WTC11 (cell line): ENCODE measurements at regions not wholly inside any gene's neighbourhood (a gene's known extent, or its start where the extent isn't known, plus 50 kb on each side); places are given as distances from the start of the nearest gene placed in this dataset.
A peak's percentile ranks its signal among the peaks of the same experiment; 100 is the strongest.

ENCODE experiments used
- ATAC-seq: fragments of 200-7000 bp; cut with Tn5 transposase; 2 replicates; pipeline ENCODE4 v1.10.0; 2021; ENCODE audit warnings: mild to moderate bottlenecking, moderate library complexity
- CTCF ChIA-PET: fragments of 300-600 bp; sonication (Branson Sonifier 250); formaldehyde crosslinking; loops from one replicate; lab custom pipeline; 2021; ENCODE audit warnings: antibody characterized with exemption; lab: Charles Lee
- POLR2A ChIA-PET: fragments of 350-600 bp; sonication (Branson Sonifier 250); formaldehyde crosslinking; loops from one replicate; lab custom pipeline; 2021; ENCODE audit warnings: antibody characterized with exemption; lab: Charles Lee
- DNase-seq: peaks from one replicate; pipeline ENCODE4 v3.0.0; 2021; ENCODE audit warnings: low spot score
- H3K27ac Mint-ChIP-seq: 2 replicates; pipeline ENCODE4 v1.8.0; 2021; ENCODE audit warnings: mixed read lengths
- H3K27me3 Mint-ChIP-seq: 2 replicates; pipeline ENCODE4 v1.8.0; 2021; ENCODE audit warnings: low read depth, mild to moderate bottlenecking, moderate library complexity, mixed read lengths
- H3K36me3 Mint-ChIP-seq: 2 replicates; pipeline ENCODE4 v1.8.0; 2021; ENCODE audit warnings: mixed read lengths
- H3K4me1 Mint-ChIP-seq: 2 replicates; pipeline ENCODE4 v1.8.0; 2022; ENCODE audit warnings: mixed read lengths
- H3K4me3 Mint-ChIP-seq: 2 replicates; pipeline ENCODE4 v1.8.0; 2021; ENCODE audit warnings: mild to moderate bottlenecking, moderate library complexity, mixed read lengths
- H3K9me3 Mint-ChIP-seq: 2 replicates; pipeline ENCODE4 v1.8.0; 2021; ENCODE audit warnings: mixed read lengths
- CREM ChIP-seq: sonication (generic); formaldehyde crosslinking; IDR thresholded peaks from 2 replicates; pipeline ENCODE4 v1.8.1; 2022; ENCODE audit warnings: mild to moderate bottlenecking, missing genetic modification reagents, moderate library complexity
- FOXJ3 ChIP-seq: sonication (generic); formaldehyde crosslinking; IDR thresholded peaks from 2 replicates; pipeline ENCODE4 v1.9.0; 2021; ENCODE audit warnings: missing genetic modification reagents, mild to moderate bottlenecking, borderline replicate concordance
- GTF2I ChIP-seq: fragments of 250-450 bp; sonication (Bioruptor Pico); conservative IDR thresholded peaks from 2 replicates; pipeline ENCODE4 v1.4.0; 2021; ENCODE audit warnings: mild to moderate bottlenecking
- IRF2 ChIP-seq: sonication (generic); formaldehyde crosslinking; IDR thresholded peaks from 2 replicates; pipeline ENCODE4 v1.8.0; 2022; ENCODE audit warnings: low read depth, missing genetic modification reagents, borderline replicate concordance
- JAZF1 ChIP-seq: fragments of 250-450 bp; sonication (Bioruptor Pico); IDR thresholded peaks from 2 replicates; pipeline ENCODE4 v1.9.0; 2021; ENCODE audit warnings: moderate library complexity, mild to moderate bottlenecking, inconsistent platforms
- JUN ChIP-seq: sonication (generic); formaldehyde crosslinking; IDR thresholded peaks from 2 replicates; pipeline ENCODE4 v1.8.0; 2023; ENCODE audit warnings: mild to moderate bottlenecking, missing genetic modification reagents
- KAT7 ChIP-seq: sonication (generic); formaldehyde crosslinking; IDR thresholded peaks from 2 replicates; pipeline ENCODE4 v1.8.1; 2023; ENCODE audit warnings: missing genetic modification reagents, mild to moderate bottlenecking, borderline replicate concordance
- RORB ChIP-seq: fragments of 250-450 bp; sonication (Bioruptor Pico); IDR thresholded peaks from 2 replicates; pipeline ENCODE4 v1.9.0; 2021; ENCODE audit warnings: mild to moderate bottlenecking
- ZNF423 ChIP-seq: fragments of 250-450 bp; sonication (Bioruptor Pico); IDR thresholded peaks from 2 replicates; pipeline ENCODE4 v2.1.2; 2022; ENCODE audit warnings: mild to moderate bottlenecking, moderate library complexity
- TF ChIP-seq, protein P1 (sequence below): sonication (generic); formaldehyde crosslinking; IDR thresholded peaks from 2 replicates; pipeline ENCODE4 v1.8.1; 2023; ENCODE audit warnings: mild to moderate bottlenecking, missing genetic modification reagents, borderline replicate concordance
- TF ChIP-seq, protein P2 (sequence below): sonication (generic); formaldehyde crosslinking; conservative IDR thresholded peaks from 2 replicates; pipeline ENCODE4 v1.8.1; 2022; ENCODE audit warnings: mild to moderate bottlenecking, missing genetic modification reagents
- TF ChIP-seq, protein P3 (sequence below): sonication (generic); formaldehyde crosslinking; IDR thresholded peaks from 2 replicates; pipeline ENCODE4 v1.8.1; 2022; ENCODE audit warnings: mild to moderate bottlenecking, missing genetic modification reagents, moderate library complexity, borderline replicate concordance
- TF ChIP-seq, protein P4 (sequence below): sonication (generic); formaldehyde crosslinking; IDR thresholded peaks from 2 replicates; pipeline ENCODE4 v1.8.1; 2022; ENCODE audit warnings: mild to moderate bottlenecking, moderate library complexity, missing genetic modification reagents
- TF ChIP-seq, protein P5 (sequence below): sonication (generic); formaldehyde crosslinking; IDR thresholded peaks from 2 replicates; pipeline ENCODE4 v1.8.1; 2022; ENCODE audit warnings: missing genetic modification reagents, borderline replicate concordance
- TF ChIP-seq, protein P6 (sequence below): fragments of 250-450 bp; sonication (Bioruptor Pico); IDR thresholded peaks from 2 replicates; pipeline ENCODE4 v2.1.2; 2022; ENCODE audit warnings: mild to moderate bottlenecking, moderate library complexity

DNA sequence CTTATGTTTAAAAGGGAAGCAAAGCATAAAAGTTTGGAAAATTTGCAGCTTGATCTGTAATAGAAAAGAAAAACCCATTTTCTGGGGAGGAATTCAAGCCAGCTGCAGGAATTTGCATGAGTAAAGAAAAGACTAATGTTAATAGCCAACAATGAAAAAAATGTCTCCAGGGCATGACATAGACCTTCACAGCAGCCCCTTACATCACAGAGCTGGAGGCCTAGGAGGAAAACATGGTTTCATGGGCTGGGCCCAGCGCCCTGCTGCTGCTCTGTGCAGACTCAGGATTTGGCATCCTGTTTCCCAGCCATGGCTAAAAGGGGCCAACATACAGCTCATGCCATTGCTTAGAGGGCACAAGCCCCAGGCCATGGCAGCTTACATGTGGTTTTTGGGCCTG lies 411.6 kb upstream of the MC4R start (continued):
- TF ChIP-seq, protein P1, sequence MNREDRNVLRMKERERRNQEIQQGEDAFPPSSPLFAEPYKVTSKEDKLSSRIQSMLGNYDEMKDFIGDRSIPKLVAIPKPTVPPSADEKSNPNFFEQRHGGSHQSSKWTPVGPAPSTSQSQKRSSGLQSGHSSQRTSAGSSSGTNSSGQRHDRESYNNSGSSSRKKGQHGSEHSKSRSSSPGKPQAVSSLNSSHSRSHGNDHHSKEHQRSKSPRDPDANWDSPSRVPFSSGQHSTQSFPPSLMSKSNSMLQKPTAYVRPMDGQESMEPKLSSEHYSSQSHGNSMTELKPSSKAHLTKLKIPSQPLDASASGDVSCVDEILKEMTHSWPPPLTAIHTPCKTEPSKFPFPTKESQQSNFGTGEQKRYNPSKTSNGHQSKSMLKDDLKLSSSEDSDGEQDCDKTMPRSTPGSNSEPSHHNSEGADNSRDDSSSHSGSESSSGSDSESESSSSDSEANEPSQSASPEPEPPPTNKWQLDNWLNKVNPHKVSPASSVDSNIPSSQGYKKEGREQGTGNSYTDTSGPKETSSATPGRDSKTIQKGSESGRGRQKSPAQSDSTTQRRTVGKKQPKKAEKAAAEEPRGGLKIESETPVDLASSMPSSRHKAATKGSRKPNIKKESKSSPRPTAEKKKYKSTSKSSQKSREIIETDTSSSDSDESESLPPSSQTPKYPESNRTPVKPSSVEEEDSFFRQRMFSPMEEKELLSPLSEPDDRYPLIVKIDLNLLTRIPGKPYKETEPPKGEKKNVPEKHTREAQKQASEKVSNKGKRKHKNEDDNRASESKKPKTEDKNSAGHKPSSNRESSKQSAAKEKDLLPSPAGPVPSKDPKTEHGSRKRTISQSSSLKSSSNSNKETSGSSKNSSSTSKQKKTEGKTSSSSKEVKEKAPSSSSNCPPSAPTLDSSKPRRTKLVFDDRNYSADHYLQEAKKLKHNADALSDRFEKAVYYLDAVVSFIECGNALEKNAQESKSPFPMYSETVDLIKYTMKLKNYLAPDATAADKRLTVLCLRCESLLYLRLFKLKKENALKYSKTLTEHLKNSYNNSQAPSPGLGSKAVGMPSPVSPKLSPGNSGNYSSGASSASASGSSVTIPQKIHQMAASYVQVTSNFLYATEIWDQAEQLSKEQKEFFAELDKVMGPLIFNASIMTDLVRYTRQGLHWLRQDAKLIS (CRISPR knock-in tag) = no peak
- TF ChIP-seq, protein P2, sequence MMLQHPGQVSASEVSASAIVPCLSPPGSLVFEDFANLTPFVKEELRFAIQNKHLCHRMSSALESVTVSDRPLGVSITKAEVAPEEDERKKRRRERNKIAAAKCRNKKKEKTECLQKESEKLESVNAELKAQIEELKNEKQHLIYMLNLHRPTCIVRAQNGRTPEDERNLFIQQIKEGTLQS (CRISPR knock-in tag) = no peak
- TF ChIP-seq, protein P3, sequence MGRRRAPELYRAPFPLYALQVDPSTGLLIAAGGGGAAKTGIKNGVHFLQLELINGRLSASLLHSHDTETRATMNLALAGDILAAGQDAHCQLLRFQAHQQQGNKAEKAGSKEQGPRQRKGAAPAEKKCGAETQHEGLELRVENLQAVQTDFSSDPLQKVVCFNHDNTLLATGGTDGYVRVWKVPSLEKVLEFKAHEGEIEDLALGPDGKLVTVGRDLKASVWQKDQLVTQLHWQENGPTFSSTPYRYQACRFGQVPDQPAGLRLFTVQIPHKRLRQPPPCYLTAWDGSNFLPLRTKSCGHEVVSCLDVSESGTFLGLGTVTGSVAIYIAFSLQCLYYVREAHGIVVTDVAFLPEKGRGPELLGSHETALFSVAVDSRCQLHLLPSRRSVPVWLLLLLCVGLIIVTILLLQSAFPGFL (CRISPR knock-in tag) = no peak
- TF ChIP-seq RORB (CRISPR knock-in tag) = no peak
- TF ChIP-seq IRF2 (CRISPR knock-in tag) = no peak
- TF ChIP-seq CREM (CRISPR knock-in tag) = no peak
- no peak for TF ChIP-seq JAZF1 (CRISPR knock-in tag)
- no peak for TF ChIP-seq ZNF423 (CRISPR knock-in tag)

DNA sequence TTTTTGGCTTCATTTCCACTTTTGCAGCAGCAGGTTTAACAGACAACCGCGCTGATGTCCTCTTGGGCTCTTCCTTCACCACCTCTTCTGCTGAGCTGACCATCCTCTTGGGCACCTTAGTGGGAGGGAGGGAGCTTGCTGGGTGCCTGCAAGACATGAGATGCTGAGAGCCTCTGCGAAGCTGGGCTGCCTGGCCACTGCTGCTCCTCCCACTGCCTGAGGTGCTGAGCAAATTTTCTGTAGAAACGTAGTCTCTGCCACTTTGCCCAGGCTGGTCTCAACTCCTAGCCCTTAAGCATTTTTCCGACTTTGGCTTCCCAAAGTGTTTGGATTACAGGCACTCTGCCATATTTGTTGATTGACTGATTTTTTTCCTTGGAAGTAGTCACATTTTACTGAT lies 422.2 kb upstream of the MC4R start:
- POLR2A ChIA-PET = no interaction called here
- no peak overlapping the region for H3K27ac Mint-ChIP-seq
- H3K4me3 Mint-ChIP-seq = no peak overlapping the region
- no peak for DNase-seq
- H3K27me3 Mint-ChIP-seq = peaks cover 33% of the 10 kb centered on the region
- peak; percentile 26; the same call in 1 of the 2 replicates for ATAC-seq
- H3K9me3 Mint-ChIP-seq = peaks cover 9% of the 10 kb centered on the region; the same call in 1 of the 2 replicates
- no peaks in the 10 kb centered on the region; the same call in 1 of the 2 replicates for H3K36me3 Mint-ChIP-seq
- TF ChIP-seq GTF2I = no peak
- no peak for TF ChIP-seq KAT7 (CRISPR knock-in tag)
- TF ChIP-seq, protein P3 (CRISPR knock-in tag) = no peak
- TF ChIP-seq, protein P4, sequence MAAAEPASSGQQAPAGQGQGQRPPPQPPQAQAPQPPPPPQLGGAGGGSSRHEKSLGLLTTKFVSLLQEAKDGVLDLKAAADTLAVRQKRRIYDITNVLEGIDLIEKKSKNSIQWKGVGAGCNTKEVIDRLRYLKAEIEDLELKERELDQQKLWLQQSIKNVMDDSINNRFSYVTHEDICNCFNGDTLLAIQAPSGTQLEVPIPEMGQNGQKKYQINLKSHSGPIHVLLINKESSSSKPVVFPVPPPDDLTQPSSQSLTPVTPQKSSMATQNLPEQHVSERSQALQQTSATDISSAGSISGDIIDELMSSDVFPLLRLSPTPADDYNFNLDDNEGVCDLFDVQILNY (CRISPR knock-in tag) = no peak
- TF ChIP-seq, protein P5, sequence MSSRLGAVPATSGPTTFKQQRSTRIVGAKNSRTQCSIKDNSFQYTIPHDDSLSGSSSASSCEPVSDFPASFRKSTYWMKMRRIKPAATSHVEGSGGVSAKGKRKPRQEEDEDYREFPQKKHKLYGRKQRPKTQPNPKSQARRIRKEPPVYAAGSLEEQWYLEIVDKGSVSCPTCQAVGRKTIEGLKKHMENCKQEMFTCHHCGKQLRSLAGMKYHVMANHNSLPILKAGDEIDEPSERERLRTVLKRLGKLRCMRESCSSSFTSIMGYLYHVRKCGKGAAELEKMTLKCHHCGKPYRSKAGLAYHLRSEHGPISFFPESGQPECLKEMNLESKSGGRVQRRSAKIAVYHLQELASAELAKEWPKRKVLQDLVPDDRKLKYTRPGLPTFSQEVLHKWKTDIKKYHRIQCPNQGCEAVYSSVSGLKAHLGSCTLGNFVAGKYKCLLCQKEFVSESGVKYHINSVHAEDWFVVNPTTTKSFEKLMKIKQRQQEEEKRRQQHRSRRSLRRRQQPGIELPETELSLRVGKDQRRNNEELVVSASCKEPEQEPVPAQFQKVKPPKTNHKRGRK (CRISPR knock-in tag) = no peak
- no peak for TF ChIP-seq ZNF423 (CRISPR knock-in tag)
- no peak for TF ChIP-seq FOXJ3 (CRISPR knock-in tag)
- no peak for TF ChIP-seq JUN (CRISPR knock-in tag)
- TF ChIP-seq, protein P6, sequence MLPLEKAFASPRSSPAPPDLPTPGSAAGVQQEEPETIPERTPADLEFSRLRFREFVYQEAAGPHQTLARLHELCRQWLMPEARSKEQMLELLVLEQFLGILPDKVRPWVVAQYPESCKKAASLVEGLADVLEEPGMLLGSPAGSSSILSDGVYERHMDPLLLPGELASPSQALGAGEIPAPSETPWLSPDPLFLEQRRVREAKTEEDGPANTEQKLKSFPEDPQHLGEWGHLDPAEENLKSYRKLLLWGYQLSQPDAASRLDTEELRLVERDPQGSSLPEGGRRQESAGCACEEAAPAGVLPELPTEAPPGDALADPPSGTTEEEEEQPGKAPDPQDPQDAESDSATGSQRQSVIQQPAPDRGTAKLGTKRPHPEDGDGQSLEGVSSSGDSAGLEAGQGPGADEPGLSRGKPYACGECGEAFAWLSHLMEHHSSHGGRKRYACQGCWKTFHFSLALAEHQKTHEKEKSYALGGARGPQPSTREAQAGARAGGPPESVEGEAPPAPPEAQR = no peak
- H3K4me1 Mint-ChIP-seq = no peaks in the 10 kb centered on the region
- CTCF ChIA-PET = no interaction called here
